ENCODE measurements at regions not wholly inside any gene's neighbourhood (a gene's known extent, or its start where the extent isn't known, plus 50 kb on each side); places are given as distances from the start of the nearest gene placed in this dataset.

- no peak for DNase-seq (ENCODE audit: extremely low read depth, low read depth, low spot score)
Observed at GRCh38 chr2:5544205-5544786, 147.9 kb upstream of the SOX11 start.

GRCh38 chr2:5546181-5546580, 146.0 kb upstream of the SOX11 start:
- no peak for DNase-seq (ENCODE audit: extremely low read depth, low read depth, low spot score)

- no peak for DNase-seq (ENCODE audit: extremely low read depth, low read depth, low spot score)
Observed at GRCh38 chr2:5548991-5549715, 143.0 kb upstream of the SOX11 start.

- no peak for DNase-seq (ENCODE audit: extremely low read depth, low read depth, low spot score)
Observed at GRCh38 chr2:5549771-5550170, 142.4 kb upstream of the SOX11 start.

GRCh38 chr2:5555636-5556035, 136.5 kb upstream of the SOX11 start:
- DNase-seq (ENCODE audit: extremely low read depth, low read depth, low spot score) = no peak

- no peak for DNase-seq (ENCODE audit: extremely low read depth, low read depth, low spot score)
Observed at GRCh38 chr2:5561006-5561405, 131.2 kb upstream of the SOX11 start.

GRCh38 chr2:5562426-5562825, 129.8 kb upstream of the SOX11 start:
- no peak for DNase-seq (ENCODE audit: extremely low read depth, low read depth, low spot score)

GRCh38 chr2:5562865-5563264, 129.3 kb upstream of the SOX11 start:
- no peak for DNase-seq (ENCODE audit: extremely low read depth, low read depth, low spot score)

- DNase-seq (ENCODE audit: extremely low read depth, low read depth, low spot score) = no peak
Observed at GRCh38 chr2:5563411-5563810, 128.8 kb upstream of the SOX11 start.

- no peak for DNase-seq (ENCODE audit: extremely low read depth, low read depth, low spot score)
Observed at GRCh38 chr2:5569256-5569655, 122.9 kb upstream of the SOX11 start.

GRCh38 chr2:5576015-5576414, 116.2 kb upstream of the SOX11 start:
- DNase-seq (ENCODE audit: extremely low read depth, low read depth, low spot score) = no peak

GRCh38 chr2:5587766-5588165, 104.4 kb upstream of the SOX11 start:
- DNase-seq (ENCODE audit: extremely low read depth, low read depth, low spot score) = no peak

GRCh38 chr2:5588601-5589000, 103.6 kb upstream of the SOX11 start:
- no peak for DNase-seq (ENCODE audit: extremely low read depth, low read depth, low spot score)

- no peak for DNase-seq (ENCODE audit: extremely low read depth, low read depth, low spot score)
Observed at GRCh38 chr2:5589183-5589582, 103.0 kb upstream of the SOX11 start.

- DNase-seq (ENCODE audit: extremely low read depth, low read depth, low spot score) = no peak
Observed at GRCh38 chr2:5590886-5591285, 101.3 kb upstream of the SOX11 start.

- no peak for DNase-seq (ENCODE audit: extremely low read depth, low read depth, low spot score)
Observed at GRCh38 chr2:5592916-5593315, 99.3 kb upstream of the SOX11 start.

GRCh38 chr2:5594249-5594695, 97.9 kb upstream of the SOX11 start:
- DNase-seq (ENCODE audit: extremely low read depth, low read depth, low spot score) = no peak

GRCh38 chr2:5596868-5597267, 95.3 kb upstream of the SOX11 start:
- DNase-seq (ENCODE audit: extremely low read depth, low read depth, low spot score) = no peak

GRCh38 chr2:5598156-5598555, 94.0 kb upstream of the SOX11 start:
- no peak for DNase-seq (ENCODE audit: extremely low read depth, low read depth, low spot score)

GRCh38 chr2:5609201-5609600, 83.0 kb upstream of the SOX11 start:
- no peak for DNase-seq (ENCODE audit: extremely low read depth, low read depth, low spot score)

GRCh38 chr2:5612666-5613065, 79.5 kb upstream of the SOX11 start:
- DNase-seq (ENCODE audit: extremely low read depth, low read depth, low spot score) = no peak

- DNase-seq (ENCODE audit: extremely low read depth, low read depth, low spot score) = no peak
Observed at GRCh38 chr2:5616019-5616418, 76.2 kb upstream of the SOX11 start.

GRCh38 chr2:5617358-5617757, 74.8 kb upstream of the SOX11 start:
- DNase-seq (ENCODE audit: extremely low read depth, low read depth, low spot score) = no peak

Measured in glomerular endothelial cell (primary cell).